ACHN (cell line): ENCODE measurements at regions not wholly inside any gene's neighbourhood (a gene's known extent, or its start where the extent isn't known, plus 50 kb on each side); places are given as distances from the start of the nearest gene placed in this dataset.

Experiments
- DNase-seq: peaks from one replicate; pipeline ENCODE4 v3.0.0-alpha.2; 2015
- in situ Hi-C: cut with HindIII; loops from 2 replicates; pipeline ENCODE4 v1.10.0; 2017; ENCODE audit warnings: low sequenced_read_pairs, low pct_ligation_motif_present, low pct_unique_long_range_greater_than_20kb

- no peak for DNase-seq
- in situ Hi-C loops: no loop called here
These were observed 122.5 kb downstream of the FOXB1 start for GRCh38 chr15:60126661-60127060.

DNA sequence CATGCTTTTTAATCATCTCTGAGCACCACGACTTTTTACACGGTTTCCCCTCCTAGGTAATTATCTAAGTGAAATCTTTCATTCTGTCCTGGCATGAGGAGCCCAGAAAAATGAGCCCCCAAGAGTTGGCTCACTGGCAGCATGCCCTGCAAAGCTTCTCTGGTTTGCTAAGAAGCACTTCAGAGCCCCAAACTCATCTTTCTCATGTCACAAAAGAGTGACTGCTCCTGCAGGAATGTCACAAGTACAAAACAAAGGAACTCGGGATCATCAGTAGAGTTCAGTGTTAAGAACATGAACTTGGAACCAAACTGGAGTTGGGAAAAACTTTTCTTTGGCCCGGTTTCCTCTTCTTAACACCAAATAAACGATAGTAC lies 123.9 kb downstream of the FOXB1 start:
- in situ Hi-C loops: no loop called here
- no peak for DNase-seq

DNA sequence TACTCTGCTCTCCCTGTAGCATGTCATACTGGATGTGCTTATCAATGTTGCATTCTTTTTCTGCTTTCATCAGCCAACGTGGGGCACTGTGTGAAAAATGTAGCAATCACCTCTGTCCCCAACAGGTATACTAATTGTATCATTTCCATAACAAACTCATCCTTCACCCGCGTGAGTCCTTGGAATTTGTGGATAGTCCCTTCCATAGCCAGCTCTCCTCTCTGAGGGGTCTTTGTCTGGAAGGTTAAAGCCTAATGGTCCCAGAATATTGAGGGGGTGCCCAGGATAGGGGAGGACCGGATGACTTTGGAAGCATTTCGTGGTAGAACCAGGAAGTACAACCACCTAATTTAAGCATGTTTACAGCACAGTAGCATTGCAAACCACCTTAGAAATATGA lies 124.6 kb downstream of the FOXB1 start:
- DNase-seq: no peak
- in situ Hi-C loops: no loop called here

DNA sequence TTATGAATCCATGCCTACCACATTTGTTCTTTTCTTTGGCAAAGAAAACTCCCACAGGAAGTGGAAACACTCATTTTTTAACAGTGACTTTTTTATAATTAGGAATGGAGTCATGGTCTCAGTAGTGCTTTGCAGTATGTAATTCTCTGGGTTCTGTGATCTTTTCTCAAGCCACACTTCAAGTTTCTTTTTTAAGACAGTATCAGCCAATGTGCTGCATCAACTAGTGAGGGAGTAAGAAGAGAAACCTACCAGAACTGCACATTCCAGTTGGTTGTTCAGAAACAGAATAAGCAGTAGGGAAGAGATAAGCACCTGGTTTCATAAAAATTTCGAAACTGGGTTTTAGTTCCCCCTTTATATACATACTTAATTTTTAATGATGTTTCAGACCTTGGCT lies 126.3 kb downstream of the FOXB1 start:
- no peak for DNase-seq
- in situ Hi-C loops: no loop called here

DNA sequence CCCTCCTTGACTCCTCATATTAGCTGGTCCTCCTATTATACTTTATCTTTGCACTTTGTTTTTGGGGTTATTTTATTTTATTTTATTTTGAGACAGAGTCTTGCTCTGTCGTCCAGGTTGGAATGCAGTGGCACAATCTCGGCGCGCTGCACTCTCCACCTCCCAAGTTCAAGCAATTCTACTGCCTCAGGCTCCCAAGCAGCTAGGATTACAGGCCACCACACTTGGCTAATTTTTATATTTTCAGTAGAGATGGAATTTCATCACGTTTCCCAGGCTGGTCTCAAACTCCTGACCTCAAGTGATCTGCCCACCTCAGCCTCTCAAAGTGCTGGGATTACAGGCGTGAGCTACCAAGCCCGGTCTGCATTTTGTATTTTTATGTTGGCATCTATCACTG lies 126.7 kb downstream of the FOXB1 start:
- in situ Hi-C loops: no loop called here
- no peak for DNase-seq

DNA sequence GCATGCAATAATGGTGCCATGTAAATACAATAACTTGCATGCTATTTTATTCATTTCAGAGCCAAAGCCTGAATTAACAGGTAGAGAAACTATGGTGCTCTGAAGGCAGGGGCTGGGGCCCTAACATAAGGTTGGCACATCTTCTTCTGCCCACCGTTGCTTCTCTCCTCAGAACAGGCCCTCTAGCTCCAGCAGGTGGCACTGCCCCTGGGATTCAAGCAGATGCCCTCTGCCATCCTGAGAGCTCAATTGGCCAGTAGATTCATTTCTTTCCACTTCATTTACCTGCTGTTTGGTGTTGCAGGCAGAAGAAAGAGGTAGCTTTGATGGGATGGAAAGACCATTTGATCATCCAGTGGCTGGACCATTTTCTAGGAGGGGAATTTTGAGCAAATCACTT lies 130.5 kb downstream of the FOXB1 start:
- in situ Hi-C loops: no loop called here
- DNase-seq: peak; percentile 43

DNA sequence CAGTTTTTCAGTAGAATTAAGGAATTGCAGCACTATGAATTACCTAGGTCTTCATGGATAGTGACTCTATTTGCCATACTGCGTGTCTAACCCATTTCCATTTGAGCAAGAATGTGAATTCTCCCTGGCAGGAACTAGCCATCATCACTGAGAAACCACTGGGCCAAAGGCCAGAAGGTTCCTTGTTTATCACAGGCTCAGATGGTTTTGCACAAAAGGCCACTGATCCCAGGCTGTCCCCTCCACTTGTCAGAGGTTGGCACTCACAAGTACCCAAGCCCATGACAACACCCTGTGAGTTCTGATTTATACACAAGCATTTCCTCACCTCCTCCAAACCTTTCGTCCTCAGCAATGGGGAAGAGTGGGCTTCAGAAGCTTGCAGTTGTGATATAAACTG lies 131.8 kb downstream of the FOXB1 start:
- DNase-seq: no peak
- in situ Hi-C loops: no loop called here

- DNase-seq: peak; percentile 69
- in situ Hi-C loops: no loop called here
These were observed 133.7 kb downstream of the FOXB1 start for GRCh38 chr15:60137711-60138396.

- no peak for DNase-seq
- in situ Hi-C loops: no loop called here
These were observed 134.4 kb downstream of the FOXB1 start for GRCh38 chr15:60138397-60138968.

DNA sequence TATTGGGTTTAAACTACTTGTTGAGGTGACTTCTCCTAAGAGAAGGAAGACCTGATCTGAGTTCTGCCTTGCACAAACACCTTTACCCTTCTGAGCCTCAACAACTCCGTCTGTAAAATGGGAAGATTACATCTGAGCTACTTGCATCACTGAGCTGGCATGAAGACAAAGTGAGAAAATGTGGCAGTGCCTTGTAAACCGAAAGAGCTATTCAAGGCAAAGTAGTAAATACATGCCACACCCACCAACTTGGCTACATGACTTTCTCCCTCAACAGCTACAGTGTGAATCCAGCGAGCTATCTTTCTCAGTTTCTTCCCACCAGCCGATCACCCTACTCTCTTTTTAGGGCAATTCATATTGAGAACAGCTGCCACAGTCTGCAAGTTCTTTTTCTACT lies 148.3 kb downstream of the FOXB1 start:
- in situ Hi-C loops: no loop called here
- no peak for DNase-seq

DNA sequence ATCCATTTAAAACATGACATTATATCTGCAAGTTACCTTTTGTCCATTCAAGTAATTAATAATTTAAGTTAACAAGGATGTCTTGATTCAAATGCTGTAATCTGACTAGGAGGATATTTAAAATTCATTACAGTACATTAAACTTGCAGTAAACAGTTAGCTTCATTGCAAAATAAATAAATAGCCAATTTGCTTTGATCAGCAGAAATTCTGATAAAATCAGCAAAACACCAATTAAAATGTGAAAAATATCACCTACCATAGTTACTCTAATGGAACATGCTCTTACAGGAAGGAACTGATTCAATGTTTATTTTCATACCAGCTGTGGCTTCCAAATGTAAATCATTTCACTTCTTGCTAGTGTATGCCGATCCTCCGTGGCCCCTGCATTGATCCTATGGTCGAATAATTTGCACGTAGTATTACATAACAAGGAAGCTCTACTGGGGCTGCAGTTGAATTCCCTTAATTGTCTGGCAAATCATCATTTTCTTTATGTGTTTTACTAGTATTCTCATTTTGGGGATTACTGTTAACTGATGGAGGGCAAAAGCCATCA lies 150.7 kb downstream of the FOXB1 start:
- no peak for DNase-seq
- in situ Hi-C loops: no loop called here

DNA sequence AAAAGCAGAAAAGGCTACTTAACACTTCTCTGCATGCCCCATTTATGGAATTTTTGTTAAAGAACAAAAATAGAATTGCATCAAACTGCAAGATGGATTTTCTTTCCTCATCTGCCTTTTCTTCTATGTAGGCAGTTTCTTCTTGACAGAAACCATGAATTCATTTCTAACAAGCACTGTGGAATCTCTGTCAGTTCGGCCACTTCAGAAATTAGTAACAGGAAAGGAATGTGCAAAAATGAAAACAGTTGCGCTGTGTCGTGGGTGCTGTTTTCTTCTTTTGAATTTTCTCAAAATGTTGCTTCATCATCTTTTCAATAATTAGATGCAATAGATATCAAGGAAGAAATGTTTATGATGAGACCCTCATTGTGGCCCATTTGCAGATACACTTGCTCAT lies 151.6 kb downstream of the FOXB1 start:
- DNase-seq: peak; percentile 57
- in situ Hi-C loops: no loop called here

- no peak for DNase-seq
- in situ Hi-C loops: no loop called here
These were observed 156.8 kb downstream of the FOXB1 start for GRCh38 chr15:60160909-60161308.

DNA sequence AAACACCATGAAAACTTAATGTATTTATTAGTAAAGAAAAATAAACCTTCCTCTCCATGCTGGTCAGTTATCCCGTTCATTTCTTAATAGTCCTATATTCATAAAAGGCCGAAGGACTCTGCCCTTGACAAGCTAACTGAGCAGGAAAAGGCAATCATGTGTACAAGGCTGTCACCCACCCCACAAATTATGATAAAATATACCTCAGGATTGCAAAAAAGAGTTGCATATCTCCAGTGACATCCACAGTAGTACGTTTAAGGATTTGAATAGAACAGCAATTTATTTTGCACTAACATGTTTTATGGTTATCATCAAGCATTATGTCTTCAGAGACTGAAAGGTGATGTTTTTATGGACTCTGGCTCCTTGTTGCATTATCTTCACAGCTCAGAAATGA lies 157.6 kb downstream of the FOXB1 start:
- in situ Hi-C loops: no loop called here

GRCh38 chr15:60162251-60162967 lies 158.3 kb downstream of the FOXB1 start:
- in situ Hi-C loops: no loop called here
- DNase-seq: no peak

More for the DNA sequence above, 157.6 kb downstream of the FOXB1 start:
- DNase-seq: no peak

DNA sequence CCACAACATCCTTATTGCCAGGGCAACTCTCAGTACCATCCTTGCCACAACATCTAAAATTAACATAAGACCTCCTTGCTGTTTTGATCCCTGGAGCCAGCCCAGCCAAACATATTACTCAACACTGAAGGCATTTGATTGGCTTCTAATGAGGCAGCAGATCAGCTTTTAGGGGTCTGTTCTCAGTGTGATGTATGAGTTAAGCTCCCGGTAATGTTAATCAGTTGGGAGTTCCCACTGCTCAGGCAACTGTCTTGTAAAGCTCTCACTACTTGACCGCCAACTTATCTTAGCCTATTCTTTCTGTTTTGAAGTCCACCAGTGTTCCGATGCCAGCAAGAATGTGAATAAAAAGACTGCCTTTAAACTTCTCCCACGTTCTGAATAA lies 158.9 kb downstream of the FOXB1 start:
- DNase-seq: no peak
- in situ Hi-C loops: no loop called here

- in situ Hi-C loops: no loop called here
- DNase-seq: no peak
These were observed 161.0 kb downstream of the FOXB1 start for GRCh38 chr15:60165111-60165510.

GRCh38 chr15:60172143-60172542 lies 168.0 kb downstream of the FOXB1 start:
- DNase-seq: no peak
- in situ Hi-C loops: no loop called here

GRCh38 chr15:60179786-60180391 lies 175.8 kb downstream of the FOXB1 start:
- in situ Hi-C loops: no loop called here
- DNase-seq: peak; percentile 47
